Kidney (tissue), 13 donors: ENCODE measurements at regions not wholly inside any gene's neighbourhood (a gene's known extent, or its start where the extent isn't known, plus 50 kb on each side); places are given as distances from the start of the nearest gene placed in this dataset.

Source experiments
- DNase-seq, 5 donors: peaks; one replicate each; pipeline ENCODE4 v3.0.0-alpha.2; 2013 to 2020
- FAIRE-seq: peaks from 2 replicates; lab custom pipeline; 2012; peaks lifted over from hg19 to GRCh38; lab: Jason Lieb, UNC
- H3K27ac ChIP-seq, 2 donors: one replicate each; pipeline ENCODE4 v1.7.0; 2013; ENCODE audit warnings: low read depth in 2 of 2, low read length in 2 of 2, inconsistent platforms in 1 of 2
- H3K27me3 ChIP-seq: one replicate; pipeline ENCODE4 v1.7.1; 2013; ENCODE audit warnings: low read length, inconsistent platforms; ENCODE audit not compliant: control insufficient read depth, insufficient read depth
- H3K36me3 ChIP-seq, 3 donors: one replicate each; pipeline versions ENCODE4 v1.7.0 to v1.7.1; 2013; ENCODE audit warnings: low read length in 3 of 3, control low read depth in 1 of 3, inconsistent platforms in 1 of 3; ENCODE audit not compliant: insufficient read depth in 3 of 3, control insufficient read depth in 2 of 3
- H3K4me1 ChIP-seq, 3 donors: one replicate each; pipeline versions ENCODE4 v1.7.0 to v1.7.1; 2013; ENCODE audit warnings: low read length in 3 of 3, inconsistent platforms in 1 of 3, low read depth in 1 of 3; ENCODE audit not compliant: control insufficient read depth in 2 of 3, insufficient read depth in 2 of 3
- H3K4me3 ChIP-seq, 3 donors: one replicate each; pipeline versions ENCODE4 v1.7.0 to v1.8.1; 2013; ENCODE audit warnings: low read length in 3 of 3, control low read depth in 1 of 3, inconsistent platforms in 1 of 3
- H3K9ac ChIP-seq, 3 donors: one replicate each; pipeline versions ENCODE4 v1.7.0 to v1.7.1; 2013; ENCODE audit warnings: low read length in 3 of 3, control low read depth in 1 of 3, inconsistent platforms in 1 of 3
- H3K9me3 ChIP-seq, 3 donors: one replicate each; pipeline versions ENCODE4 v1.7.0 to v1.7.1; 2013; ENCODE audit warnings: low read length in 3 of 3, control low read depth in 1 of 3, inconsistent platforms in 1 of 3; ENCODE audit not compliant: control insufficient read depth in 2 of 3, insufficient read depth in 1 of 3
- intact Hi-C: fragments of 100-400 bp; cut with DNase I; formaldehyde crosslinking; loops from one replicate; pipeline ENCODE4 v1.11.1; 2022
- TF ChIP-seq, protein P1 (sequence below): IDR thresholded peaks from 3 replicates; pipeline ENCODE4 v1.5.1; 2012; ENCODE audit warnings: mild to moderate bottlenecking, moderate library complexity, borderline replicate concordance; ENCODE audit not compliant: insufficient read depth; ENCODE audit errors: extremely low read depth
- donor health status: control.
- donor health status: control.
- donor health status: control.
- donor health status: control.
- donor health status: control.
- donor health status: DM: yes; HTN: yes; CAD: no.
- donor health status: Normal renal cell carcinoma (clear cell type).

DNA sequence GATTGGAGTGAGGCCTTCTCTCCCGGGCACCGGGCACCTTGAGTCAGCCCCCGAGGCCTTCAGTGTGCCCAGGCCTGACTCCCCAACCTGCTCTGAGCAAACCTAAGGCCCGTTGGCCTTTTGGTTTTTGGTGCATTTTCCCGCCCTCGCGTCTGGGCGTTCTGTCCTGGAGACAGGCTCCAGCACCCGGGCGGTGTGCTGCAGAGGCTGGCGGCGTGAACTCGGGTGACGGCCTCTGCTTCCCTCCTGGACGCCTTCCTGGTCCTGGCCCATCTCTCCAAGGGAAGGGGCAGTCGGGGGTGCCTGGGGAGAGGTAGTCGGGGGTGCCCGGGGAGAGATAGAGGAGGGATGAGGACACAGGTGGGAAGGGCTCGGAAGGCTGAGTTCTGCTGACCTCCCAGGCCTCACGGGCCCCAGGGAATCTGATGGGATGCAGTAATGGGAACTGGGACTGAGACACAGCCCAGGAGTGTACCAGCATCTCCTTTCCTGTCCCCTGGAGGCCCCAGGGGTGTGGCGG is 1326.4 kb downstream of the BRD1 start:
- Histone ChIP-seq H3K4me3 (no peak overlapping the region), H3K4me1 (no peaks in the 10 kb centered on the region), H3K27me3 (no peaks in the 10 kb centered on the region), H3K9me3 (no peaks in the 10 kb centered on the region), H3K36me3 (no peaks in the 10 kb centered on the region), H3K9ac (no peak overlapping the region), H3K27ac (no peak overlapping the region)
- DNase-seq (peak in 1 of 5 donors; percentile 46), FAIRE-seq (no peak)
- intact Hi-C loops: no loop called here
- TF ChIP-seq, protein P1, sequence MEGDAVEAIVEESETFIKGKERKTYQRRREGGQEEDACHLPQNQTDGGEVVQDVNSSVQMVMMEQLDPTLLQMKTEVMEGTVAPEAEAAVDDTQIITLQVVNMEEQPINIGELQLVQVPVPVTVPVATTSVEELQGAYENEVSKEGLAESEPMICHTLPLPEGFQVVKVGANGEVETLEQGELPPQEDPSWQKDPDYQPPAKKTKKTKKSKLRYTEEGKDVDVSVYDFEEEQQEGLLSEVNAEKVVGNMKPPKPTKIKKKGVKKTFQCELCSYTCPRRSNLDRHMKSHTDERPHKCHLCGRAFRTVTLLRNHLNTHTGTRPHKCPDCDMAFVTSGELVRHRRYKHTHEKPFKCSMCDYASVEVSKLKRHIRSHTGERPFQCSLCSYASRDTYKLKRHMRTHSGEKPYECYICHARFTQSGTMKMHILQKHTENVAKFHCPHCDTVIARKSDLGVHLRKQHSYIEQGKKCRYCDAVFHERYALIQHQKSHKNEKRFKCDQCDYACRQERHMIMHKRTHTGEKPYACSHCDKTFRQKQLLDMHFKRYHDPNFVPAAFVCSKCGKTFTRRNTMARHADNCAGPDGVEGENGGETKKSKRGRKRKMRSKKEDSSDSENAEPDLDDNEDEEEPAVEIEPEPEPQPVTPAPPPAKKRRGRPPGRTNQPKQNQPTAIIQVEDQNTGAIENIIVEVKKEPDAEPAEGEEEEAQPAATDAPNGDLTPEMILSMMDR: no peak

DNA sequence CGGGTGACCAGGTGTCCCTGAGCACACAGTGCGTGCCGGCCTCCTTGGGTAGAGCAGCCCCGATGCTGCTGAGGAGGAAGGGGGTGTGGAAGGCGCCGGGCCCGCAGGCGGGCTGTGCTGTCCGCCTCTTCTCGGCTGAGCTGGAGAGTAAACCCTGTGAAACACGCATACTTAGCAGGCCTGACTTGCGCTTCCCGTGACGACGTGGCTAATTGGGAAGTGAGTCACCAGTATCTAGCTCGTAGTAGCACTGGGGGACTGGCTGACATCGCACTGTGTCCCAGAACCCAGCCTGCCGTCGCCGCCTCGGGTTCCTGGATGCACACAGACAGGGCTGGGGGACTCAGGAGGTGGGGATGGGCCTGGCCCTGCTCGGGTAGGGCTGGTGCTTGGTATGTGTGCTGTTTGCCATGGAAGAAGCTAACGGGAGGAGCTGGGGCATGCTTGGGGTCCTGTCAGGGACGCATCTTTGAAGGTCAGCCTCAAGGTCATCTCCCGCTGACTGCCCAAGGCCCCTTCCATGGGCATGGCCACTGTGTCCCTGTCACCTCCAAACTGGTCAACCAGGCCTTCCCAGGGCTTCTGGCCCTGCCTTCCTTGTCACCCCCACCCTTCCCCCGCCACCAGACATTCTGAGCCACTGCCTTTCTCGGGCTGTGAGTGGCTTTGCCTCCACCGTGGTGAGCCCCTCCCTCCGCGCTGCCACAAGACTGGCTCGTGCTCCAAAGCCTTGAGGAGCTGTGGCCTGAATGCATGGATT is 1327.0 kb downstream of the BRD1 start:
- TF ChIP-seq, protein P1: no peak
- DNase-seq (peak in 2 of 5 donors; percentile 28 to 57), FAIRE-seq (no peak)
- Histone ChIP-seq H3K36me3 (no peaks in the 10 kb centered on the region), H3K4me1 (no peaks in the 10 kb centered on the region), H3K9me3 (no peaks in the 10 kb centered on the region), H3K4me3 (no peak overlapping the region), H3K9ac (no peak overlapping the region), H3K27ac (no peak overlapping the region), H3K27me3 (no peaks in the 10 kb centered on the region)
- intact Hi-C loops: no loop called here

DNA sequence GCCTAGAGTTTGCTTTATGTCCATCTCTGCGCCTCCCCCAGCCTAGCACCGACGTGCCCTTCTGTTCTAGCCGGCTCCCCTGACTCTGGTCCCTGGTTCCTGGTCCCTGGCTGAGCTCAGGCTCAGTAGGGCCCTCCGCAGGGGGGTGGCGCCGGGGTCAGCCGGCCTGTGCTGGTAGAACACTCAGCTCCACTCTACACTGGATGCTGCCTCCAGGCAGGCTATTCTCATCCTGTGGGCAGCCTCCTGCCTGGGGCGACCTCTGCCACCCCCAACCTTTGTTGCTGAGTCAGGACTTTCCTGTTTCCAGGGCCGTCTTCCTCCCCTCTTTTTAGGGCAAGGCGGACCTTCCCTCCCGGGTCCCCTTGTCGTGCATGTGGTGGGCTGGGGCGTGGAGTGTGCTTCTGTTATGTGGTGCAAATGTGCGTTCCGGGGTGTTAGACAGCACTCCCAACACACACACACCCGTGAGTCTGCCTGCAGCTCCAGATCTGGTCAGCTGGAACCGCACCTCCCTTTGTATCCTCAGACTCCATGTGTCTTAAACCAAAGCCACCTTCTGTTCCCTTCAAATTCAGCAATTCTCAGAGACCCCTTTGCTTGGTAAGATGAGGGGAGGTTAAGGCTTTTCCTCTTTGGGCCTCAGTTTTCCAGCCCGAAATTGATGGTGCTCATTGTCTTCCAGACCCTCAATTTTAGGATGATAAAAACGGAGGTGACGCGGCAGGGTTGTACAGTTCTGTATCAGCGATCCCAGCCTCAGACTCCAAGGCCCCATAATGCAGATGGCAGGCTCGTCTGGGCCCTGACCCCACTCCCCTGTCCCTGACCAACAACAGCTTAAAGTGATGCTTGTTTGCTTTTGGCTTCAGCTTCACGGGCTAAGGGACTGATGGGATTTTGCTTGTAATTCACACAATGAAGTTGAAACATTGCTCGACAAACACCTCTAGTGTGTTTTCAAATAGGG is 1327.9 kb downstream of the BRD1 start:
- FAIRE-seq (no peak), DNase-seq (peak in 1 of 5 donors; percentile 50)
- Histone ChIP-seq H3K27ac (no peak overlapping the region), H3K9ac (no peak overlapping the region), H3K4me1 (no peaks in the 10 kb centered on the region), H3K27me3 (no peaks in the 10 kb centered on the region), H3K36me3 (no peaks in the 10 kb centered on the region), H3K4me3 (no peak overlapping the region), H3K9me3 (no peaks in the 10 kb centered on the region)
- TF ChIP-seq, protein P1: no peak
- intact Hi-C loops: no loop called here
